Osteoblast (primary cell): ENCODE measurements at regions not wholly inside any gene's neighbourhood (a gene's known extent, or its start where the extent isn't known, plus 50 kb on each side); places are given as distances from the start of the nearest gene placed in this dataset.

Experiments
- DNase-seq: peaks from one replicate; pipeline ENCODE4 v3.0.0; 2011; ENCODE audit warnings: low spot score, mixed read lengths; ENCODE audit not compliant: insufficient read length; ENCODE audit errors: missing footprints
- H2AFZ ChIP-seq: 2 replicates; pipeline ENCODE4 v1.6.0; 2011; ENCODE audit warnings: mild to moderate bottlenecking, low read length
- H3K27ac ChIP-seq: 2 replicates; pipeline ENCODE4 v1.5.1; 2011; ENCODE audit warnings: mild to moderate bottlenecking, low read depth, low read length, moderate library complexity
- H3K27me3 ChIP-seq: 2 replicates; pipeline ENCODE4 v1.6.0; 2012; ENCODE audit warnings: mild to moderate bottlenecking, control low read depth, inconsistent platforms, low read length, moderate library complexity; ENCODE audit not compliant: insufficient read depth
- H3K36me3 ChIP-seq: 2 replicates; pipeline ENCODE4 v1.5.1; 2011; ENCODE audit warnings: mild to moderate bottlenecking, low read length, control low read depth, moderate library complexity; ENCODE audit not compliant: insufficient read depth
- H3K4me1 ChIP-seq: 2 replicates; pipeline ENCODE4 v1.5.1; 2011; ENCODE audit warnings: mild to moderate bottlenecking, low read length, control low read depth, moderate library complexity; ENCODE audit not compliant: insufficient read depth
- H3K4me2 ChIP-seq: 2 replicates; pipeline ENCODE4 v1.6.0; 2011; ENCODE audit warnings: mild to moderate bottlenecking, low read length; ENCODE audit not compliant: insufficient read depth
- H3K4me3 ChIP-seq: fragments of 200-600 bp; sonication (generic); 3 replicates; pipeline ENCODE4 v1.5.1; 2012; ENCODE audit warnings: mild to moderate bottlenecking, low read length, inconsistent platforms; ENCODE audit not compliant: insufficient read depth
- H3K79me2 ChIP-seq: 2 replicates; pipeline ENCODE4 v1.6.0; 2012; ENCODE audit warnings: mild to moderate bottlenecking, low read length, control low read depth, inconsistent platforms; ENCODE audit not compliant: insufficient read depth
- H3K9me3 ChIP-seq: 2 replicates; pipeline ENCODE4 v1.5.1; 2011; ENCODE audit warnings: low read depth, low read length, control low read depth
- H4K20me1 ChIP-seq: 2 replicates; pipeline ENCODE4 v1.6.0; 2012; ENCODE audit warnings: mild to moderate bottlenecking, low read length, control low read depth; ENCODE audit not compliant: insufficient read depth
- CTCF ChIP-seq: IDR thresholded peaks from 2 replicates; pipeline ENCODE4 v1.5.1; 2011; ENCODE audit warnings: mild to moderate bottlenecking, low read depth, low read length, moderate library complexity; ENCODE audit errors: extremely low read depth

GRCh38 chr16:65828296-65828695, 538.2 kb upstream of the CDH5 start:
- no peaks in the 10 kb centered on the region for H4K20me1 ChIP-seq
- H3K4me2 ChIP-seq: no peak overlapping the region

GRCh38 chr16:65827231-65827630, 539.3 kb upstream of the CDH5 start:
- Histone ChIP-seq H3K4me1 (no peaks in the 10 kb centered on the region), H3K27ac (no peak overlapping the region), H3K36me3 (no peaks in the 10 kb centered on the region), H3K79me2 (no peaks in the 10 kb centered on the region), H3K27me3 (peaks cover 3% of the 10 kb centered on the region), H2AFZ (no peak overlapping the region), H3K9me3 (no peaks in the 10 kb centered on the region), H3K4me3 (no peak overlapping the region), H4K20me1 (no peaks in the 10 kb centered on the region), H3K4me2 (no peak overlapping the region)
- no peak for TF ChIP-seq CTCF
- no peak for DNase-seq

More at GRCh38 chr16:65828296-65828695, 538.2 kb upstream of the CDH5 start:
- Histone ChIP-seq H3K79me2 (no peaks in the 10 kb centered on the region), H3K36me3 (no peaks in the 10 kb centered on the region), H3K27me3 (peaks cover 3% of the 10 kb centered on the region), H3K9me3 (no peaks in the 10 kb centered on the region), H3K4me1 (no peaks in the 10 kb centered on the region), H3K27ac (no peak overlapping the region), H2AFZ (no peak overlapping the region), H3K4me3 (no peak overlapping the region)
- no peak for TF ChIP-seq CTCF
- DNase-seq: no peak

GRCh38 chr16:65825191-65825856, 541.2 kb upstream of the CDH5 start:
- Histone ChIP-seq H3K4me3 (no peak overlapping the region), H3K27me3 (peaks cover 3% of the 10 kb centered on the region), H4K20me1 (no peaks in the 10 kb centered on the region), H3K9me3 (no peaks in the 10 kb centered on the region), H3K79me2 (no peaks in the 10 kb centered on the region), H3K27ac (no peak overlapping the region), H3K4me1 (no peaks in the 10 kb centered on the region), H3K36me3 (no peaks in the 10 kb centered on the region), H3K4me2 (no peak overlapping the region), H2AFZ (no peak overlapping the region)
- no peak for DNase-seq
- TF ChIP-seq CTCF: no peak

- H4K20me1 ChIP-seq: no peaks in the 10 kb centered on the region
- H3K36me3 ChIP-seq: no peaks in the 10 kb centered on the region
- TF ChIP-seq CTCF: no peak
- DNase-seq: no peak
- no peaks in the 10 kb centered on the region for H3K4me1 ChIP-seq
- H3K27ac ChIP-seq: no peak overlapping the region
- H2AFZ ChIP-seq: no peak overlapping the region
- no peaks in the 10 kb centered on the region for H3K9me3 ChIP-seq
- no peak overlapping the region for H3K4me2 ChIP-seq
- H3K79me2 ChIP-seq: no peaks in the 10 kb centered on the region
- H3K27me3 ChIP-seq: no peaks in the 10 kb centered on the region
- H3K4me3 ChIP-seq: no peak overlapping the region
Observed at GRCh38 chr16:65822148-65822547, 544.3 kb upstream of the CDH5 start.
